ENCODE measurements at regions not wholly inside any gene's neighbourhood (a gene's known extent, or its start where the extent isn't known, plus 50 kb on each side); places are given as distances from the start of the nearest gene placed in this dataset.
A peak's percentile ranks its signal among the peaks of the same experiment; 100 is the strongest.
"Not testable (repeated sequence)": the region's sequence is repeated elsewhere in the genome, so short reads cannot be mapped to it uniquely, and the experiment has no call there.

DNA sequence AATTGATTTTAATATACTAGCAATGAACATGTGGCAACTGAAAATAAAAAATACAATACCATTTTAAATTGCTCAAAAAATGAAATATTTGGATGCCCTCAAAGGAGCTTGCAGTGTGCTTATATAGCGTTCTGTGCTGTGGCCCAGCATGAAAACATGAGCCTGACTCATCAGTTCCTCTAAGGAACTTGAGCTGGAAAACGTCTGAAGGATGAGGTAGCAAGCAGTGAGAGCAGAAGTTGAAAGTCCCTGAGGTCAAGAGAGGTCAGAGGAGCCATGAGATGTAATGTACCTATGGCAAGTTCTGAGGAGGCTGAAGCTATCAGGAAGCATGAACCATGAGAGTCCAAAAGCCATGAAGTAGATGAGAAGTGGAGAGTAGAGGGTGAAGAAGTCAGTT lies 59.7 kb downstream of the HMGB3 start:
- Histone ChIP-seq H3K9me3 (peaks cover 0 to 7% (median 0%) of the 10 kb centered on the region in 8 donors), H3K27me3 (replicated peaks in 1 of 7) (no peaks in the 10 kb centered on the region), H3K36me3 (no peaks in the 10 kb centered on the region), H3K4me3 (no peak overlapping the region), H3K27ac (no peak overlapping the region), H3K4me1 (no peaks in the 10 kb centered on the region)
- intact Hi-C loops (cut with DNase I; ENCODE audit: low total_unique reads) = no loop called here
- 31 to 56% (median 41%) methylated on average over 2 of the region's 2 CpGs for WGBS, 5 donors
- TF ChIP-seq POLR2AphosphoS5 (IDR thresholded peaks at IDR 0.05) (no peak), CTCF (IDR thresholded peaks at IDR 0.05 in 8 of 11, conservative IDR thresholded peaks at IDR 0.05 in 3 of 11) (no peak), POLR2A (IDR thresholded peaks at IDR 0.05) (no peak)
- no peak for DNase-seq

DNA sequence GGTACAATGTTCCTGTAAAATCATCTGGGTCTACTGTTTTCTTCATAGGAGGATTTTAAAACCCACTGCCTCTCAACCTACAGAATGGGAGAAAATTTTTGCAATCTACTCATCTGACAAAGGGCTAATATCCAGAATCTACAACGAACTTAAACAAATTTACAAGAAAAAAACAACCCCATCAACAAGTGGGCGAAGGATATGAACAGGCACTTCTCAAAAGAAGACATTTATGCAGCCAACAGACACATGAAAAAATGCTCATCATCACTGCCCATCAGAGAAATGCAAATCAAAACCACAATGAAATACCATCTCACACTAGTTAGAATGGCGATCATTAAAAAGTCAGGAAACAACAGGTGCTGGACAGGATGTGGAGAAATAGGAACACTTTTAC lies 83.2 kb downstream of the HMGB3 start:
- H3K36me3 ChIP-seq; H3K9me3 ChIP-seq; H3K27me3 ChIP-seq (replicated peaks in 1 of 7); H3K27ac ChIP-seq; H3K4me3 ChIP-seq; H3K4me1 ChIP-seq; DNase-seq; intact Hi-C loops (cut with DNase I; ENCODE audit: low total_unique reads): not testable (repeated sequence)
- 80 to 97% (median 88%) methylated on average over 2 to 3 of the region's 3 CpGs for WGBS, 5 donors

GRCh38 chrX:151073767-151074166 lies 90.6 kb downstream of the HMGB3 start:
- intact Hi-C loops (cut with DNase I; ENCODE audit: low total_unique reads) = no loop called here
- no peak overlapping the region for H3K4me3 ChIP-seq
- 83 to 94% (median 90%) methylated on average over 9 to 12 of the region's 12 CpGs for WGBS, 5 donors

DNA sequence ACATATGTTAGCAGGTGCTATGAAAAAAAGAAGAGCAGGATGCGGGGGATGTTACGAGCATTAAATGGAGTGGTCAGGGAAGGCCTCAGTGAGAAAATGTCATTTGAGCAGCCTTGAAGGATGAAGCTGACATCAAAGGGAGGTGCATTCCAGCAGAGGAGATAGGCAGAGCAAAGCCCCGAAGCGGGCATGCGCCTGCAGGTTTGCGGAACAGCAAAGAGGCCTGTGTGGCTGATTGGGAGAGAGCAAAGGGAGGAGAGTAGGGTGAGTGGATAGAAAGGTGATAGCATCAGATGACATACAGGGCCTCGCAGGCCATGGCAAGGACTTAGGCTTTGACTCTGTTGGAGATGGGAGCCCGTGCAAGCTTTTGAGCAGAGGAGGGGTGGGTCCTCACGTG lies 95.4 kb upstream of the GPR50 start:
- Histone ChIP-seq H3K27ac (no peak overlapping the region), H3K9me3 (no peaks in the 10 kb centered on the region), H3K4me3 (no peak overlapping the region), H3K36me3 (no peaks in the 10 kb centered on the region), H3K27me3 (replicated peaks in 1 of 7) (peaks cover 0 to 11% (median 0%) of the 10 kb centered on the region in 7 donors), H3K4me1 (peaks cover 0 to 9% (median 6%) of the 10 kb centered on the region in 6 donors)
- intact Hi-C loops (cut with DNase I; ENCODE audit: low total_unique reads) = loop anchor here (5.0 kb wide), 1 partner anchor 309 kb away; no protein-coding TSS in a partner anchor
- no peak for DNase-seq
- 80 to 94% (median 92%) methylated on average over 9 of the region's 9 CpGs for WGBS, 5 donors
- TF ChIP-seq CTCF (IDR thresholded peaks at IDR 0.05 in 8 of 11, conservative IDR thresholded peaks at IDR 0.05 in 3 of 11) (no peak), POLR2A (IDR thresholded peaks at IDR 0.05) (no peak), POLR2AphosphoS5 (IDR thresholded peaks at IDR 0.05) (no peak)

More at GRCh38 chrX:151073767-151074166, 90.6 kb downstream of the HMGB3 start:
- Histone ChIP-seq H3K36me3 (no peaks in the 10 kb centered on the region), H3K27ac (no peak overlapping the region), H3K9me3 (no peaks in the 10 kb centered on the region), H3K4me1 (no peaks in the 10 kb centered on the region), H3K27me3 (replicated peaks in 1 of 7) (no peaks in the 10 kb centered on the region)
- no peak for TF ChIP-seq POLR2AphosphoS5 (IDR thresholded peaks at IDR 0.05)
- DNase-seq = no peak

- WGBS, 5 donors = 3 to 17% (median 10%) methylated on average over 6 to 41 of the region's 41 CpGs
- H3K4me1 ChIP-seq = peaks cover 0 to 9% (median 6%) of the 10 kb centered on the region in 6 donors
- peaks cover 0 to 11% (median 0%) of the 10 kb centered on the region in 7 donors for H3K27me3 ChIP-seq (replicated peaks in 1 of 7)
- H3K4me3 ChIP-seq = peak overlapping the region in 1 of 8 donors; percentile 30
- no peak overlapping the region for H3K27ac ChIP-seq
- H3K9me3 ChIP-seq = no peaks in the 10 kb centered on the region
- H3K36me3 ChIP-seq = no peaks in the 10 kb centered on the region
- DNase-seq = peak; percentile 89
- intact Hi-C loops (cut with DNase I; ENCODE audit: low total_unique reads) = loop anchor here (5.0 kb wide), 1 partner anchor 310 kb away; no protein-coding TSS in a partner anchor
- TF ChIP-seq POLR2AphosphoS5 (IDR thresholded peaks at IDR 0.05) (peak; percentile 8 to 58 (median 47)), CTCF (IDR thresholded peaks at IDR 0.05 in 8 of 11, conservative IDR thresholded peaks at IDR 0.05 in 3 of 11) (peak; percentile 82 to 92 (median 85)), POLR2A (IDR thresholded peaks at IDR 0.05) (no peak)
These were observed 94.1 kb upstream of the GPR50 start for GRCh38 chrX:151082077-151082948.

All from spleen (tissue), 11 donors.